HCT116 (cell line): ENCODE measurements at regions not wholly inside any gene's neighbourhood (a gene's known extent, or its start where the extent isn't known, plus 50 kb on each side); places are given as distances from the start of the nearest gene placed in this dataset.

Source experiments
- ATAC-seq: fragments of 200-7000 bp; cut with Tn5 transposase; 2 replicates; pipeline ENCODE4 v1.9.1; 2020; ENCODE audit warnings: mild to moderate bottlenecking, moderate library complexity
- BruUV-seq: library from RNA; stranded (reverse); fragments of 400-500 nt; replicated peaks from 2 replicates; lab custom pipeline; 2021; lab: Mats Ljungman, UMichigan
- CTCF ChIA-PET: fragments of 300-600 bp; sonication (Branson Sonifier 250); formaldehyde crosslinking; loops from one replicate; lab custom pipeline; 2021; ENCODE audit warnings: antibody characterized with exemption; lab: Charles Lee
- POLR2A ChIA-PET: fragments of 300-600, 350-600 bp; sonication (Branson Sonifier 250); formaldehyde crosslinking; loops from one replicate; lab custom pipeline; 2021; ENCODE audit warnings: antibody characterized with exemption; lab: Charles Lee
- RAD21 ChIA-PET, 2 experiments: fragments of 300-600 bp; sonication (Branson Sonifier 250); formaldehyde crosslinking; loops; one replicate each; lab custom pipeline; 2023; ENCODE audit warnings: low total read pairs in 2 of 2; ENCODE audit not compliant: uncharacterized antibody in 2 of 2, unreplicated experiment in 2 of 2, low non-redundant PET in 1 of 2; lab: Charles Lee
- DNase-seq: peaks from one replicate; pipeline ENCODE4 v3.0.0-alpha.2; 2010; ENCODE audit warnings: low read depth, low spot score
- H2AFZ ChIP-seq: fragments of 200-600 bp; shearing (Covaris generic), sonication (generic); 2 replicates; pipeline ENCODE4 v1.6.1; 2017; ENCODE audit warnings: low read depth, mixed run types, mixed read lengths, antibody characterized with exemption, low read length; ENCODE audit not compliant: poor library complexity, severe bottlenecking
- H3K27ac ChIP-seq: 2 replicates; pipeline ENCODE4 v1.5.1; 2012; ENCODE audit warnings: low read depth, low read length
- H3K27me3 ChIP-seq: fragments of 200-600 bp; sonication (generic); 2 replicates; pipeline ENCODE4 v1.6.1; 2016; ENCODE audit warnings: mixed run types, low read length, mixed read lengths; ENCODE audit not compliant: insufficient read depth
- H3K36me3 ChIP-seq, 2 experiments: fragments of 200-500 bp in 1 of 2; fragments of 200-600 bp in 1 of 2; sonication (Bioruptor generic) in 1 of 2; sonication (generic) in 1 of 2; 2 replicates each; pipeline versions ENCODE4 v1.5.1 to v1.6.1; 2014 to 2016; ENCODE audit warnings: low read length in 2 of 2, inconsistent platforms in 1 of 2, mixed read lengths in 1 of 2, mixed run types in 1 of 2; ENCODE audit not compliant: insufficient read depth in 2 of 2, control insufficient read depth in 1 of 2
- H3K4me1 ChIP-seq, 2 experiments: fragments of 200-600 bp in 1 of 2; sonication (generic) in 1 of 2; 2 replicates each; pipeline versions ENCODE4 v1.5.1 to v1.6.1; 2012 to 2017; ENCODE audit warnings: low read length in 2 of 2, inconsistent platforms in 1 of 2, mild to moderate bottlenecking in 1 of 2, mixed read lengths in 1 of 2, mixed run types in 1 of 2, moderate library complexity in 1 of 2; ENCODE audit not compliant: insufficient read depth in 2 of 2, control insufficient read depth in 1 of 2
- H3K4me2 ChIP-seq: fragments of 200-600 bp; sonication (generic); 2 replicates; pipeline ENCODE4 v1.6.1; 2017; ENCODE audit warnings: mixed run types, low read length, mixed read lengths
- H3K4me3 ChIP-seq, 2 experiments: fragments of 200-600 bp in 1 of 2; sonication (generic) in 1 of 2; replicated peaks in 1 of 2; 2 replicates each; pipeline ENCODE4 v1.5.1; 2011 to 2016; ENCODE audit warnings: low read length in 2 of 2, control low read depth in 1 of 2, low read depth in 1 of 2, mild to moderate bottlenecking in 1 of 2, mixed read lengths in 1 of 2, mixed run types in 1 of 2
- H3K79me2 ChIP-seq: fragments of 200-600 bp; sonication (generic); 2 replicates; pipeline ENCODE4 v1.6.1; 2017; ENCODE audit warnings: mild to moderate bottlenecking, mixed run types, low read length, moderate library complexity, mixed read lengths; ENCODE audit not compliant: insufficient read depth
- H3K9ac ChIP-seq: fragments of 200-600 bp; sonication (generic); 2 replicates; pipeline ENCODE4 v1.6.1; 2016; ENCODE audit warnings: low read length, mixed read lengths
- H3K9me2 ChIP-seq: fragments of 200-600 bp; sonication (generic), shearing (Covaris generic); 2 replicates; pipeline ENCODE4 v1.6.1; 2017; ENCODE audit warnings: mixed run types, mild to moderate bottlenecking, moderate library complexity; ENCODE audit not compliant: insufficient read depth
- H3K9me3 ChIP-seq, 2 experiments: fragments of 200-500 bp in 1 of 2; fragments of 200-600 bp in 1 of 2; sonication (Bioruptor generic) in 1 of 2; sonication (generic) in 1 of 2; 2 replicates each; pipeline ENCODE4 v1.6.1; 2014 to 2017; ENCODE audit warnings: low read length in 2 of 2, mixed read lengths in 2 of 2, inconsistent platforms in 1 of 2, low read depth in 1 of 2, mild to moderate bottlenecking in 1 of 2, mixed run types in 1 of 2, moderate library complexity in 1 of 2; ENCODE audit not compliant: control insufficient read depth in 1 of 2, insufficient read depth in 1 of 2
- H4K20me1 ChIP-seq: fragments of 200-600 bp; sonication (generic), shearing (Covaris generic); 2 replicates; pipeline ENCODE4 v1.6.1; 2017; ENCODE audit warnings: mixed run types, mild to moderate bottlenecking, moderate library complexity; ENCODE audit not compliant: insufficient read depth
- EGR1 ChIP-seq: IDR thresholded peaks from 2 replicates; pipeline ENCODE4 v1.6.1; 2012; ENCODE audit warnings: low read depth
- ELF1 ChIP-seq: IDR thresholded peaks from 2 replicates; pipeline ENCODE4 v1.6.1; 2012; ENCODE audit warnings: low read depth, borderline replicate concordance
- EZH2 ChIP-seq: fragments of 200-600 bp; sonication (generic); IDR thresholded peaks from 2 replicates; pipeline ENCODE4 v1.6.1; 2017; ENCODE audit warnings: antibody characterized with exemption, mixed run types
- JUND ChIP-seq: IDR thresholded peaks from 2 replicates; pipeline ENCODE4 v1.6.1; 2012
- SIN3A ChIP-seq: IDR thresholded peaks from 2 replicates; pipeline ENCODE4 v1.6.1; 2012; ENCODE audit warnings: low read depth
- YY1 ChIP-seq: IDR thresholded peaks from 2 replicates; pipeline ENCODE4 v1.6.1; 2011; ENCODE audit warnings: low read length, low read depth, moderate library complexity, mild to moderate bottlenecking; ENCODE audit not compliant: insufficient replicate concordance; ENCODE audit errors: extremely low read depth
- intact Hi-C: fragments of 100-400 bp; cut with micrococcal nuclease; formaldehyde crosslinking; loops from 2 replicates; pipeline ENCODE4 v1.10.0; 2022
- TF ChIP-seq, protein P1 (sequence below): IDR thresholded peaks from 2 replicates; pipeline ENCODE4 v1.6.1; 2012
- TF ChIP-seq, protein P2 (sequence below): IDR thresholded peaks from 2 replicates; pipeline ENCODE4 v1.6.1; 2012; ENCODE audit warnings: low read depth

DNA sequence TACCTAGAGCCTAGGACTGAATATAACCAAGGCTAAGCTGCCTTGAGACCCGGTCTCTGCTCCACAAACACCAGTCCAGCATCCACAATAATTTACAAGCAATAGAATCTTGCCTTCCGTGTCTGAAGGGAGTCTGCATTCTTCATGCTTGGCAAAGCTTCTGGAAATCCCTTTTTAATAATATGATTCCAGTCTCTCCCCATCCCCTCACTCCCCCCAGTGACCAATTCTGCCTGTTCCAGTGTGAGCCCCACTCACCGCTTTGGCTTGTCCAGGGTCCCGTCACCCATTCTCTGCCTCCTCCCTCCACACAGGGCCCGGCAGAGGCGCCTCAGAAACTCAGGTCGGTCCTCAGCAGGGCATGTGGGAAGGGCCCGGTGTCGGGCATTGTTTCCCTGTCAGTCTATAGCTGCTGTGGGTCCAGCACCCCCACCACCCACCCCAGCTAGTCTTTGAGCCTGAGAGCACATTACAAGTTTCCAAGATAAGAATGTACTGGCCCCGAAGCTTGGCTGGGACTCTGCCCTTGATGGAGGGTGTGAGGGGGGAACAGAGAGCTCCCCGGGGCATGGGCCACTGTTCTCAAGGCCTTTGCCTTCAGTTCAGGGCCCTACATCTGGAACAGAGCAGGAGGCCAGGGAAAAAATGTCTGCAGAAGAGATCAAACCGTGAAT, 129.7 kb upstream of the MYCN start:
- H3K9ac ChIP-seq = no peak overlapping the region
- no peaks in the 10 kb centered on the region for H3K79me2 ChIP-seq
- BruUV-seq = no TSS peak
- POLR2A ChIA-PET = no interaction called here
- no peaks in the 10 kb centered on the region for H3K27me3 ChIP-seq
- H4K20me1 ChIP-seq = no peaks in the 10 kb centered on the region
- ATAC-seq = no peak
- H3K9me3 ChIP-seq = no peaks in the 10 kb centered on the region
- RAD21 ChIA-PET = no interaction called here
- H3K36me3 ChIP-seq = no peaks in the 10 kb centered on the region
- intact Hi-C loops = no loop called here
- no peak overlapping the region for H3K27ac ChIP-seq
- DNase-seq = no peak
- no peaks in the 10 kb centered on the region for H3K9me2 ChIP-seq
- peaks cover 3 to 6% of the 10 kb centered on the region in 2 experiments; a peak in 2 of 4 replicates for H3K4me1 ChIP-seq
- TF ChIP-seq ELF1 (no peak), EGR1 (no peak), YY1 (no peak), JUND (no peak), EZH2 (no peak), SIN3A (no peak)
- TF ChIP-seq, protein P1, sequence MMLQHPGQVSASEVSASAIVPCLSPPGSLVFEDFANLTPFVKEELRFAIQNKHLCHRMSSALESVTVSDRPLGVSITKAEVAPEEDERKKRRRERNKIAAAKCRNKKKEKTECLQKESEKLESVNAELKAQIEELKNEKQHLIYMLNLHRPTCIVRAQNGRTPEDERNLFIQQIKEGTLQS = no peak
- TF ChIP-seq, protein P2, sequence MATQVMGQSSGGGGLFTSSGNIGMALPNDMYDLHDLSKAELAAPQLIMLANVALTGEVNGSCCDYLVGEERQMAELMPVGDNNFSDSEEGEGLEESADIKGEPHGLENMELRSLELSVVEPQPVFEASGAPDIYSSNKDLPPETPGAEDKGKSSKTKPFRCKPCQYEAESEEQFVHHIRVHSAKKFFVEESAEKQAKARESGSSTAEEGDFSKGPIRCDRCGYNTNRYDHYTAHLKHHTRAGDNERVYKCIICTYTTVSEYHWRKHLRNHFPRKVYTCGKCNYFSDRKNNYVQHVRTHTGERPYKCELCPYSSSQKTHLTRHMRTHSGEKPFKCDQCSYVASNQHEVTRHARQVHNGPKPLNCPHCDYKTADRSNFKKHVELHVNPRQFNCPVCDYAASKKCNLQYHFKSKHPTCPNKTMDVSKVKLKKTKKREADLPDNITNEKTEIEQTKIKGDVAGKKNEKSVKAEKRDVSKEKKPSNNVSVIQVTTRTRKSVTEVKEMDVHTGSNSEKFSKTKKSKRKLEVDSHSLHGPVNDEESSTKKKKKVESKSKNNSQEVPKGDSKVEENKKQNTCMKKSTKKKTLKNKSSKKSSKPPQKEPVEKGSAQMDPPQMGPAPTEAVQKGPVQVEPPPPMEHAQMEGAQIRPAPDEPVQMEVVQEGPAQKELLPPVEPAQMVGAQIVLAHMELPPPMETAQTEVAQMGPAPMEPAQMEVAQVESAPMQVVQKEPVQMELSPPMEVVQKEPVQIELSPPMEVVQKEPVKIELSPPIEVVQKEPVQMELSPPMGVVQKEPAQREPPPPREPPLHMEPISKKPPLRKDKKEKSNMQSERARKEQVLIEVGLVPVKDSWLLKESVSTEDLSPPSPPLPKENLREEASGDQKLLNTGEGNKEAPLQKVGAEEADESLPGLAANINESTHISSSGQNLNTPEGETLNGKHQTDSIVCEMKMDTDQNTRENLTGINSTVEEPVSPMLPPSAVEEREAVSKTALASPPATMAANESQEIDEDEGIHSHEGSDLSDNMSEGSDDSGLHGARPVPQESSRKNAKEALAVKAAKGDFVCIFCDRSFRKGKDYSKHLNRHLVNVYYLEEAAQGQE = no peak
- CTCF ChIA-PET = no interaction called here
- no peak overlapping the region for H2AFZ ChIP-seq
- H3K4me3 ChIP-seq = no peak overlapping the region
- no peak overlapping the region for H3K4me2 ChIP-seq
